CD4-positive, alpha-beta memory T cell (primary cell): ENCODE measurements at regions not wholly inside any gene's neighbourhood (a gene's known extent, or its start where the extent isn't known, plus 50 kb on each side); places are given as distances from the start of the nearest gene placed in this dataset.

Source experiments
- CTCF ChIA-PET: fragments of 350-600 bp; sonication (Branson Sonifier 250); formaldehyde crosslinking; loops from one replicate; lab custom pipeline; 2021; ENCODE audit warnings: inconsistent platforms; ENCODE audit not compliant: partially characterized antibody; lab: Charles Lee
- POLR2A ChIA-PET: fragments of 350-600 bp; sonication (Branson Sonifier 250); formaldehyde crosslinking; loops from one replicate; lab custom pipeline; 2021; ENCODE audit not compliant: partially characterized antibody; lab: Charles Lee
- DNase-seq, 5 donors: peaks; one replicate each; pipeline versions ENCODE4 v3.0.0 to v3.0.0-alpha.2; 2020 to 2022; ENCODE audit warnings: mixed read lengths in 1 of 5
- H3K27ac ChIP-seq: one replicate; pipeline ENCODE4 v1.7.0; 2013; ENCODE audit warnings: low read depth, low read length
- H3K27me3 ChIP-seq: 2 replicates; pipeline ENCODE4 v1.7.0; 2013; ENCODE audit warnings: mild to moderate bottlenecking, low read length, moderate library complexity; ENCODE audit not compliant: insufficient read depth
- H3K36me3 ChIP-seq: 2 replicates; pipeline ENCODE4 v1.7.0; 2013; ENCODE audit warnings: mild to moderate bottlenecking, low read length, moderate library complexity; ENCODE audit not compliant: insufficient read depth
- H3K4me1 ChIP-seq: 2 replicates; pipeline ENCODE4 v1.7.0; 2013; ENCODE audit warnings: mild to moderate bottlenecking, low read length, moderate library complexity; ENCODE audit not compliant: insufficient read depth
- H3K4me3 ChIP-seq, 2 donors: one replicate each; pipeline ENCODE4 v1.7.0; 2013; ENCODE audit warnings: low read length in 2 of 2, mild to moderate bottlenecking in 1 of 2
- H3K9me3 ChIP-seq, 2 donors: one replicate each; pipeline ENCODE4 v1.7.0; 2013; ENCODE audit warnings: low read length in 2 of 2, control low read depth in 1 of 2; ENCODE audit not compliant: control insufficient read depth in 1 of 2
- H3K27ac Mint-ChIP-seq, 7 donors: one replicate each; pipeline ENCODE4 v1.8.0; 2020 to 2021; ENCODE audit warnings: mixed read lengths in 7 of 7, mild to moderate bottlenecking in 6 of 7, inconsistent platforms in 3 of 7, moderate library complexity in 3 of 7
- H3K27me3 Mint-ChIP-seq, 2 donors: one replicate each; pipeline ENCODE4 v1.8.0; 2020 to 2021; ENCODE audit warnings: mixed read lengths in 2 of 2
- H3K36me3 Mint-ChIP-seq, 2 donors: one replicate each; pipeline ENCODE4 v1.8.0; 2020 to 2021; ENCODE audit warnings: mixed read lengths in 2 of 2, inconsistent platforms in 1 of 2, mild to moderate bottlenecking in 1 of 2
- H3K4me1 Mint-ChIP-seq, 4 donors: one replicate each; pipeline ENCODE4 v1.8.0; 2020 to 2021; ENCODE audit warnings: mixed read lengths in 4 of 4, mild to moderate bottlenecking in 1 of 4
- H3K4me3 Mint-ChIP-seq, 8 donors: one replicate each; pipeline ENCODE4 v1.8.0; 2020 to 2021; ENCODE audit warnings: mixed read lengths in 8 of 8, mild to moderate bottlenecking in 7 of 8, moderate library complexity in 6 of 8, inconsistent platforms in 3 of 8
- H3K9me3 Mint-ChIP-seq, 8 donors: one replicate each; pipeline ENCODE4 v1.8.0; 2020 to 2021; ENCODE audit warnings: mixed read lengths in 8 of 8, mild to moderate bottlenecking in 5 of 8, inconsistent platforms in 3 of 8, moderate library complexity in 1 of 8
- intact Hi-C: fragments of 100-400 bp; cut with micrococcal nuclease; formaldehyde crosslinking; loops from one replicate; pipeline ENCODE4 v1.15.1; 2023

GRCh38 chr6:144730088-144730645 lies 445.0 kb downstream of the UTRN start:
- H3K36me3 Mint-ChIP-seq = peaks cover 51 to 66% of the 10 kb centered on the region in 2 donors
- Histone ChIP-seq H3K4me1 (no peaks in the 10 kb centered on the region), H3K4me3 (no peak overlapping the region), H3K27me3 (no peaks in the 10 kb centered on the region), H3K36me3 (peaks cover 14% of the 10 kb centered on the region), H3K27ac (no peak overlapping the region), H3K9me3 (no peaks in the 10 kb centered on the region)
- H3K4me3 Mint-ChIP-seq = no peak overlapping the region
- intact Hi-C loops = no loop called here
- H3K27ac Mint-ChIP-seq = no peak overlapping the region
- POLR2A ChIA-PET = no interaction called here
- peaks cover 6 to 14% (median 9%) of the 10 kb centered on the region in 4 donors for H3K4me1 Mint-ChIP-seq
- CTCF ChIA-PET = no interaction called here
- DNase-seq = no peak
- peaks cover 0 to 2% (median 0%) of the 10 kb centered on the region in 8 donors for H3K9me3 Mint-ChIP-seq
- H3K27me3 Mint-ChIP-seq = no peaks in the 10 kb centered on the region

DNA sequence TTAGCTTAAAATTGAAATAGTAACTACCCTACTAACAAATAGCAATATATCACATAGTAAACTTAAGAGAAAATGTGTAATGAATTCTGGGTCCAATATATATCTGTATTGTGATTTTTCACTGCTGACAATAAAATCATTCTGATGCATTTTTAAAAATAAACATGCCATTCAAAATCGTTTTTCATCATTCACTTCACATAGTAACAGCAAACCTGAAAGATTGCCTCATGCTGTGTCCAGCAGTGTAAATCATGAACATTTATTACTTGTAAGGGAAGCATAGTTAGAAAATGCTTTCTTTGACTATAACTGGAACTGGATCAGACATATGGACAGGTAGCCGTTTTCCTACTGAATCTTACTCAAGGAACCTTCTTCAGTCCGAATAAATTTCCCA lies 446.1 kb downstream of the UTRN start:
- Histone ChIP-seq H3K27me3 (no peaks in the 10 kb centered on the region), H3K36me3 (peaks cover 14% of the 10 kb centered on the region), H3K4me3 (no peak overlapping the region), H3K9me3 (no peaks in the 10 kb centered on the region), H3K27ac (no peak overlapping the region), H3K4me1 (no peaks in the 10 kb centered on the region)
- CTCF ChIA-PET = no interaction called here
- no peak for DNase-seq
- H3K9me3 Mint-ChIP-seq = peaks cover 0 to 2% (median 0%) of the 10 kb centered on the region in 8 donors
- H3K36me3 Mint-ChIP-seq = peaks cover 54 to 64% of the 10 kb centered on the region in 2 donors
- POLR2A ChIA-PET = no interaction called here
- H3K27me3 Mint-ChIP-seq = no peaks in the 10 kb centered on the region
- intact Hi-C loops = no loop called here
- no peak overlapping the region for H3K27ac Mint-ChIP-seq
- no peak overlapping the region for H3K4me3 Mint-ChIP-seq
- H3K4me1 Mint-ChIP-seq = peaks cover 4 to 12% (median 7%) of the 10 kb centered on the region in 4 donors

GRCh38 chr6:144736763-144737162 lies 451.6 kb downstream of the UTRN start:
- Histone ChIP-seq H3K4me3 (no peak overlapping the region), H3K27me3 (no peaks in the 10 kb centered on the region), H3K4me1 (no peaks in the 10 kb centered on the region), H3K36me3 (peaks cover 11% of the 10 kb centered on the region), H3K27ac (no peak overlapping the region), H3K9me3 (no peaks in the 10 kb centered on the region)
- ChIA-PET CTCF (no interaction called here), POLR2A (no interaction called here)
- H3K27ac Mint-ChIP-seq = peak overlapping the region in 3 of 7 donors; percentile 6 to 37 (median 32)
- peaks cover 60 to 61% of the 10 kb centered on the region in 2 donors for H3K36me3 Mint-ChIP-seq
- intact Hi-C loops = no loop called here
- peaks cover 0 to 22% (median 2%) of the 10 kb centered on the region in 4 donors for H3K4me1 Mint-ChIP-seq
- no peaks in the 10 kb centered on the region for H3K9me3 Mint-ChIP-seq
- no peaks in the 10 kb centered on the region for H3K27me3 Mint-ChIP-seq
- H3K4me3 Mint-ChIP-seq = peak overlapping the region in 1 of 8 donors; percentile 55
- peak in 1 of 5 donors; percentile 37 for DNase-seq

- Histone ChIP-seq H3K4me3 (no peak overlapping the region), H3K27ac (no peak overlapping the region), H3K9me3 (no peaks in the 10 kb centered on the region), H3K27me3 (no peaks in the 10 kb centered on the region), H3K36me3 (peaks cover 10% of the 10 kb centered on the region), H3K4me1 (no peaks in the 10 kb centered on the region)
- no peak for DNase-seq
- H3K27ac Mint-ChIP-seq = peak overlapping the region in 3 of 7 donors; percentile 5 to 29 (median 26)
- peaks cover 0 to 22% (median 6%) of the 10 kb centered on the region in 4 donors for H3K4me1 Mint-ChIP-seq
- no peaks in the 10 kb centered on the region for H3K9me3 Mint-ChIP-seq
- ChIA-PET POLR2A (no interaction called here), CTCF (no interaction called here)
- H3K27me3 Mint-ChIP-seq = no peaks in the 10 kb centered on the region
- H3K36me3 Mint-ChIP-seq = peaks cover 53 to 57% of the 10 kb centered on the region in 2 donors
- no peak overlapping the region for H3K4me3 Mint-ChIP-seq
- intact Hi-C loops = no loop called here
Observed at GRCh38 chr6:144737998-144738397, 452.9 kb downstream of the UTRN start.

DNA sequence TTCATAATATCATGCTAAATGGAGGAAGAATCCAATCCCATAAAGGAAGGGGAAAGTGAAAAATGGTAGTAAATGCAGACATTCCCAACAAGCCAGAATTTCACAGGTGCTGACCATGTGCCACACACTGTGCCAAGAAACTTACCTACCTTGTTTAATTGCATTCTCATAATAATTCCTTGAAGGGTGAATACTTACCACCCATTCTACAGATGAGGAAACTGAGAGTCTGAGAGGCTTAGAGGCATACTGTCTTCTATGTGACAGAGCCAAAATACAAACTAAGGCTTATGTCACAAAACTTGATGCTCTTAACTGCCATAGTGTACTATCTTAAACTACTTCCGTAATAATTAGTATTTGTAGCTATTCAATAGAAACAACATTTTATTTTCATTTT lies 454.7 kb downstream of the UTRN start:
- no peak for DNase-seq
- ChIA-PET POLR2A (no interaction called here), CTCF (no interaction called here)
- no peaks in the 10 kb centered on the region for H3K27me3 Mint-ChIP-seq
- no peaks in the 10 kb centered on the region for H3K9me3 Mint-ChIP-seq
- no peaks in the 10 kb centered on the region for H3K4me1 ChIP-seq
- H3K27ac Mint-ChIP-seq = no peak overlapping the region
- H3K4me3 Mint-ChIP-seq = no peak overlapping the region
- no peak overlapping the region for H3K27ac ChIP-seq
- H3K4me1 Mint-ChIP-seq = peaks cover 0 to 18% (median 6%) of the 10 kb centered on the region in 4 donors
- no peaks in the 10 kb centered on the region for H3K27me3 ChIP-seq
- peaks cover 36 to 45% of the 10 kb centered on the region in 2 donors for H3K36me3 Mint-ChIP-seq
- intact Hi-C loops = loop anchor here (10.0 kb wide), 1 partner anchor 155 kb away; no protein-coding TSS in a partner anchor
- no peaks in the 10 kb centered on the region for H3K9me3 ChIP-seq
- H3K4me3 ChIP-seq = no peak overlapping the region
- H3K36me3 ChIP-seq = peaks cover 6% of the 10 kb centered on the region

DNA sequence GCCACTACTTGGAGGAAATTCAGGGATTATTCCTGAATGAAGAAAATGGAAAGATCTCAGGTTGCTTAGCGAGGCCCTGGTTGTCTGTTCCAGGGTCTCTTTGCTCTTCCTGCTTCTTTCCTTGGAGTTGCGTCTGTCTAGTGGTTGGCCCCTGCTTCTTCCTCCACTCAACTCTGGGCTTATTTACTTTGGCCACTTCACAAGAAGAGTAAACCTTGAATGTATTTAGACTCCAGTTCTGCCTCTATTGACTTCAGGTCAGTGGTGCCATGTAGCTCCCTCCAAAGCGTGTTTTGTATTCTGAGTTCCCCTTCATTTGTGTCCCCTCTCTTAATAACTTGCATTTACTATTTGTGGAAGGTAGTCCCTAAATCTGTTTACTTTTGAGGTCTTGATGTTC lies 456.5 kb downstream of the UTRN start:
- H3K4me3 ChIP-seq = no peak overlapping the region
- intact Hi-C loops = loop anchor here (10.0 kb wide), 1 partner anchor 157 kb away; no protein-coding TSS in a partner anchor
- H3K4me3 Mint-ChIP-seq = no peak overlapping the region
- no peaks in the 10 kb centered on the region for H3K4me1 ChIP-seq
- no peaks in the 10 kb centered on the region for H3K27me3 Mint-ChIP-seq
- no peak for DNase-seq
- H3K27ac Mint-ChIP-seq = peak overlapping the region in 1 of 7 donors; percentile 54
- H3K36me3 ChIP-seq = peaks cover 4% of the 10 kb centered on the region
- H3K36me3 Mint-ChIP-seq = peaks cover 26 to 33% of the 10 kb centered on the region in 2 donors
- peaks cover 0 to 15% (median 6%) of the 10 kb centered on the region in 4 donors for H3K4me1 Mint-ChIP-seq
- no peaks in the 10 kb centered on the region for H3K27me3 ChIP-seq
- ChIA-PET POLR2A (no interaction called here), CTCF (no interaction called here)
- no peaks in the 10 kb centered on the region for H3K9me3 Mint-ChIP-seq
- H3K9me3 ChIP-seq = no peaks in the 10 kb centered on the region
- H3K27ac ChIP-seq = no peak overlapping the region

GRCh38 chr6:144742779-144743178 lies 457.6 kb downstream of the UTRN start:
- no peak for DNase-seq
- intact Hi-C loops = loop anchor here (10.0 kb wide), 1 partner anchor 158 kb away; no protein-coding TSS in a partner anchor
- H3K36me3 Mint-ChIP-seq = peaks cover 24 to 35% of the 10 kb centered on the region in 2 donors

More at GRCh38 chr6:144742779-144743178, 457.6 kb downstream of the UTRN start:
- Mint-ChIP-seq H3K27ac (peak overlapping the region in 1 of 7 donors; percentile 50), H3K4me1 (peaks cover 0 to 10% (median 8%) of the 10 kb centered on the region in 4 donors), H3K4me3 (no peak overlapping the region), H3K9me3 (no peaks in the 10 kb centered on the region), H3K27me3 (no peaks in the 10 kb centered on the region)
- H3K4me3 ChIP-seq = no peak overlapping the region
- no peak overlapping the region for H3K27ac ChIP-seq
- ChIA-PET POLR2A (no interaction called here), CTCF (no interaction called here)
- H3K27me3 ChIP-seq = no peaks in the 10 kb centered on the region
- H3K9me3 ChIP-seq = no peaks in the 10 kb centered on the region
- H3K36me3 ChIP-seq = peaks cover under 1% of the 10 kb centered on the region
- H3K4me1 ChIP-seq = no peaks in the 10 kb centered on the region
